PC-9 (cell line): ENCODE measurements at regions not wholly inside any gene's neighbourhood (a gene's known extent, or its start where the extent isn't known, plus 50 kb on each side); places are given as distances from the start of the nearest gene placed in this dataset.

Source experiments
- CTCF ChIP-seq: fragments of 200-600 bp; sonication (generic); conservative IDR thresholded peaks from 2 replicates; pipeline ENCODE4 v1.6.1; 2017; ENCODE audit warnings: mixed run types, antibody characterized with exemption, mild to moderate bottlenecking, moderate library complexity
- EZH2 ChIP-seq: fragments of 200-600 bp; sonication (generic); IDR thresholded peaks from 2 replicates; pipeline ENCODE4 v1.8.0; 2017; ENCODE audit warnings: antibody characterized with exemption, low read depth

- TF ChIP-seq CTCF (no peak), EZH2 (no peak)
These were observed 155.3 kb upstream of the RREB1 start for GRCh38 chr6:6952484-6952883.
